Neural cell (in vitro differentiated cells): ENCODE measurements at regions not wholly inside any gene's neighbourhood (a gene's known extent, or its start where the extent isn't known, plus 50 kb on each side); places are given as distances from the start of the nearest gene placed in this dataset.

Experiments
- H2AFZ ChIP-seq: fragments of 200-600, 300-800 bp; sonication (generic), shearing (Covaris generic); 2 replicates; pipeline ENCODE4 v1.6.0; 2014; ENCODE audit warnings: low read depth, mild to moderate bottlenecking, antibody characterized with exemption, low read length, moderate library complexity
- H3F3A ChIP-seq: fragments of 200-600 bp; shearing (Covaris generic); 2 replicates; pipeline ENCODE4 v1.6.1; 2016; ENCODE audit warnings: mild to moderate bottlenecking, moderate library complexity, mixed read lengths, antibody characterized with exemption, low read length; ENCODE audit not compliant: insufficient read depth, poor library complexity, severe bottlenecking
- H3K27ac ChIP-seq: fragments of 200-600, 300-800 bp; sonication (generic), shearing (Covaris generic); 2 replicates; pipeline ENCODE4 v1.5.1; 2014; ENCODE audit warnings: mild to moderate bottlenecking, low read length, moderate library complexity
- H3K27me3 ChIP-seq: fragments of 300-800, 200-600 bp; sonication (generic), shearing (Covaris generic); 2 replicates; pipeline ENCODE4 v1.6.0; 2014; ENCODE audit warnings: mild to moderate bottlenecking, low read depth, low read length, moderate library complexity; ENCODE audit not compliant: insufficient read depth
- H3K36me3 ChIP-seq: fragments of 300-800, 200-600 bp; sonication (generic), shearing (Covaris generic); 2 replicates; pipeline ENCODE4 v1.5.1; 2014; ENCODE audit warnings: mild to moderate bottlenecking, antibody characterized with exemption, low read length, moderate library complexity; ENCODE audit not compliant: insufficient read depth
- H3K4me2 ChIP-seq: fragments of 300-800, 200-600 bp; sonication (generic), shearing (Covaris generic); 2 replicates; pipeline ENCODE4 v1.6.0; 2014; ENCODE audit warnings: mild to moderate bottlenecking, low read length
- H3K4me3 ChIP-seq: fragments of 300-800, 200-600 bp; sonication (generic), shearing (Covaris generic); 2 replicates; pipeline ENCODE4 v1.5.1; 2014; ENCODE audit warnings: mild to moderate bottlenecking, low read length, moderate library complexity
- H3K79me2 ChIP-seq: fragments of 200-600 bp; shearing (Covaris generic); replicated peaks from 2 replicates; pipeline ENCODE4 v1.6.0; 2014; ENCODE audit warnings: mild to moderate bottlenecking, low read length, moderate library complexity; ENCODE audit not compliant: insufficient read depth
- H3K9ac ChIP-seq: fragments of 300-800, 200-600 bp; sonication (generic), shearing (Covaris generic); 2 replicates; pipeline ENCODE4 v1.6.1; 2016; ENCODE audit warnings: mild to moderate bottlenecking, low read length, mixed read lengths
- H3K9me2 ChIP-seq: fragments of 200-600 bp; shearing (Covaris generic); 2 replicates; pipeline ENCODE4 v1.6.1; 2016; ENCODE audit warnings: mild to moderate bottlenecking, low read length, mixed read lengths; ENCODE audit not compliant: insufficient read depth
- H3K9me3 ChIP-seq: fragments of 200-600, 300-800 bp; sonication (generic), shearing (Covaris generic); 2 replicates; pipeline ENCODE4 v1.6.1; 2016; ENCODE audit warnings: mild to moderate bottlenecking, mixed run types, low read length, moderate library complexity, mixed read lengths
- H4K20me1 ChIP-seq: fragments of 200-600 bp; shearing (Covaris generic); 2 replicates; pipeline ENCODE4 v1.6.1; 2016; ENCODE audit warnings: mild to moderate bottlenecking, mixed run types; ENCODE audit not compliant: insufficient read depth
- EP300 ChIP-seq: fragments of 450-650 bp; conservative IDR thresholded peaks from 2 replicates; pipeline ENCODE4 v1.6.1; 2014; ENCODE audit warnings: antibody characterized with exemption, mild to moderate bottlenecking, moderate library complexity; ENCODE audit not compliant: poor library complexity, severe bottlenecking
- MXI1 ChIP-seq: fragments of 450-650 bp; conservative IDR thresholded peaks from 2 replicates; pipeline ENCODE4 v1.6.1; 2014; ENCODE audit warnings: antibody characterized with exemption, mild to moderate bottlenecking; ENCODE audit not compliant: poor library complexity, severe bottlenecking
- POLR2AphosphoS5 ChIP-seq: IDR thresholded peaks from 2 replicates; pipeline ENCODE4 v1.6.1; 2012
- SMC3 ChIP-seq: fragments of 450-650 bp; conservative IDR thresholded peaks from 2 replicates; pipeline ENCODE4 v1.6.1; 2014; ENCODE audit warnings: antibody characterized with exemption, mild to moderate bottlenecking, moderate library complexity; ENCODE audit not compliant: poor library complexity
- TF ChIP-seq, protein P1 (sequence below): IDR thresholded peaks from 2 replicates; pipeline ENCODE4 v1.6.1; 2012; ENCODE audit warnings: borderline replicate concordance

DNA sequence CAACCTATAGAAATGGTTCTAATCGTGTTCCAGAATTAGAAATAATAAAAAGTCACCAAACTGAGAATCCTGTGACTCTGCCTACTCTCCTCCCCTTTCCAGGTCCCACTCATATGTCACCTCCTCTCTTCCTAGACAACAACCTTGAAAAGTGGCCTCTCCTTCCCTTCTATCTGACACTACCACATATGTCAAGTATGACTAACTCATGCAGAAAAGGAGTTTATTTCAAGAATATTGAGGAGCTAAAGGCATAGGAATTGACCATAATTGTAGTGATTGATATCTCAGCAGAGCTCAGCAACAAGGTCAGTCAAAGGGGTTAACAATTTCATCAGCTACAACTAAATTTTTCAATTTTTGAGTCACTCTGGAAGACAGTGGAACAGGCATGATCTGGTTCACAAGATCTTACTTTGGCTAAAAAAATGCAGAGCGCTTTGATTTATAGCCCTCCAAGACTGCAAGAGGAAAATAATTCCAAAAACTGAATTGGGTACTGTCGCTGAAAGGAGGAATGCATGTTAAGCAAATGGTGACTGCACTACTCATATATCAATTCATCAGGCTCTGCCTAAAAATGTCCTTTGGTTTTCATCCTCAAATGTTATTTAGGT is 160.6 kb upstream of the ARHGEF26 start:
- H3K27me3 ChIP-seq = no peaks in the 10 kb centered on the region

DNA sequence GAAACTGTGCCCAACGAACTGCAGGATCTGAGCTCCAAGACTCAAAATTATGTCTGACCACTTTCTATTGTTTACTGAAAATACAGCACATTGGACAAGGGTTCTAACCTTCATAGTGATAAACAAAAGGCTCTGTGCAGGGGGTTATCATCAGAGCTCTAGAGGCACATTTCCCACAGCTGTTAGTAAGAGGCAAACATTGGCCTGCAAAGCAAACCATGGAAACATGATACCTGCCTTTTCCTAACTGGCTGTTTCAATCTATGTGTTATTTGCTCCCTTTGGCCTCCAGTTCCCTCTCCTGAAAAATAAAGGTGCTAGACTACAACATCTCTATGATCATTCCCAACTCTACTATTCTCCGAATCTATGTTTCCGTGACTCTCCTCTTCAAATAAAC is 159.7 kb upstream of the ARHGEF26 start:
- Histone ChIP-seq H2AFZ (no peak overlapping the region), H3K9me2 (no peaks in the 10 kb centered on the region)

More for the DNA sequence above, 160.6 kb upstream of the ARHGEF26 start:
- Histone ChIP-seq H3K9ac (no peak overlapping the region), H3K9me3 (no peaks in the 10 kb centered on the region), H3F3A (no peaks in the 10 kb centered on the region), H4K20me1 (no peaks in the 10 kb centered on the region), H3K79me2 (no peaks in the 10 kb centered on the region), H3K4me2 (no peak overlapping the region), H3K9me2 (no peaks in the 10 kb centered on the region), H2AFZ (no peak overlapping the region), H3K4me3 (no peak overlapping the region), H3K27ac (no peak overlapping the region), H3K36me3 (no peaks in the 10 kb centered on the region)
- TF ChIP-seq EP300 (no peak), SMC3 (no peak), MXI1 (no peak)

DNA sequence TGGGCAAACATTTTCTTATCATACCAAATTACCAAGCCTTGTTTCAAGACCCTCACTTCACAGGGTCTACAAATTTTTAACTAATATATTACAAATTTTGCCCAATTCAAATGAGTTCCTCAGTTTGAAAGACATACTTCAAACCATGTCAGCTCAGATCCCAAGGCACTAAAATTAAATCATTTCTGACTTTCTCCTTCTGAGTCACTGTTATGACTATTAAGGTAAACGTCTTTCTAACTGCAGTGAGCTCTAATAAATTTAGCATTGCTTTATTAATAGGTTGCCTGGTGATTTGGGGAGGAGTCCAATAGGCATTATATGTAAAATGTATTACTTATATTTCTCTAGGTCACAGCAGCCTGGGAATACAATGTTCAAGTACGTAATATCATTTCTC is 158.2 kb upstream of the ARHGEF26 start:
- TF ChIP-seq, protein P1, sequence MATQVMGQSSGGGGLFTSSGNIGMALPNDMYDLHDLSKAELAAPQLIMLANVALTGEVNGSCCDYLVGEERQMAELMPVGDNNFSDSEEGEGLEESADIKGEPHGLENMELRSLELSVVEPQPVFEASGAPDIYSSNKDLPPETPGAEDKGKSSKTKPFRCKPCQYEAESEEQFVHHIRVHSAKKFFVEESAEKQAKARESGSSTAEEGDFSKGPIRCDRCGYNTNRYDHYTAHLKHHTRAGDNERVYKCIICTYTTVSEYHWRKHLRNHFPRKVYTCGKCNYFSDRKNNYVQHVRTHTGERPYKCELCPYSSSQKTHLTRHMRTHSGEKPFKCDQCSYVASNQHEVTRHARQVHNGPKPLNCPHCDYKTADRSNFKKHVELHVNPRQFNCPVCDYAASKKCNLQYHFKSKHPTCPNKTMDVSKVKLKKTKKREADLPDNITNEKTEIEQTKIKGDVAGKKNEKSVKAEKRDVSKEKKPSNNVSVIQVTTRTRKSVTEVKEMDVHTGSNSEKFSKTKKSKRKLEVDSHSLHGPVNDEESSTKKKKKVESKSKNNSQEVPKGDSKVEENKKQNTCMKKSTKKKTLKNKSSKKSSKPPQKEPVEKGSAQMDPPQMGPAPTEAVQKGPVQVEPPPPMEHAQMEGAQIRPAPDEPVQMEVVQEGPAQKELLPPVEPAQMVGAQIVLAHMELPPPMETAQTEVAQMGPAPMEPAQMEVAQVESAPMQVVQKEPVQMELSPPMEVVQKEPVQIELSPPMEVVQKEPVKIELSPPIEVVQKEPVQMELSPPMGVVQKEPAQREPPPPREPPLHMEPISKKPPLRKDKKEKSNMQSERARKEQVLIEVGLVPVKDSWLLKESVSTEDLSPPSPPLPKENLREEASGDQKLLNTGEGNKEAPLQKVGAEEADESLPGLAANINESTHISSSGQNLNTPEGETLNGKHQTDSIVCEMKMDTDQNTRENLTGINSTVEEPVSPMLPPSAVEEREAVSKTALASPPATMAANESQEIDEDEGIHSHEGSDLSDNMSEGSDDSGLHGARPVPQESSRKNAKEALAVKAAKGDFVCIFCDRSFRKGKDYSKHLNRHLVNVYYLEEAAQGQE = no peak
- TF ChIP-seq POLR2AphosphoS5 = no peak
- H2AFZ ChIP-seq = no peak overlapping the region
- no peaks in the 10 kb centered on the region for H3K9me2 ChIP-seq

More for the DNA sequence above, 159.7 kb upstream of the ARHGEF26 start:
- Histone ChIP-seq H4K20me1 (no peaks in the 10 kb centered on the region), H3K4me2 (no peak overlapping the region), H3K79me2 (no peaks in the 10 kb centered on the region), H3K27ac (no peak overlapping the region), H3K9me3 (no peaks in the 10 kb centered on the region), H3K4me3 (no peak overlapping the region), H3K27me3 (no peaks in the 10 kb centered on the region), H3F3A (no peaks in the 10 kb centered on the region), H3K36me3 (no peaks in the 10 kb centered on the region), H3K9ac (no peak overlapping the region)
- TF ChIP-seq SMC3 (no peak), EP300 (no peak), MXI1 (no peak)
- TF ChIP-seq, protein P1 = no peak

More for the DNA sequence above, 158.2 kb upstream of the ARHGEF26 start:
- Histone ChIP-seq H4K20me1 (no peaks in the 10 kb centered on the region), H3K4me2 (no peak overlapping the region), H3K9me3 (no peaks in the 10 kb centered on the region), H3K4me3 (no peak overlapping the region), H3K27ac (no peak overlapping the region), H3K9ac (no peak overlapping the region), H3K79me2 (no peaks in the 10 kb centered on the region), H3K27me3 (no peaks in the 10 kb centered on the region), H3F3A (no peaks in the 10 kb centered on the region), H3K36me3 (no peaks in the 10 kb centered on the region)
